ENCODE measurements at regions not wholly inside any gene's neighbourhood (a gene's known extent, or its start where the extent isn't known, plus 50 kb on each side); places are given as distances from the start of the nearest gene placed in this dataset.

DNA sequence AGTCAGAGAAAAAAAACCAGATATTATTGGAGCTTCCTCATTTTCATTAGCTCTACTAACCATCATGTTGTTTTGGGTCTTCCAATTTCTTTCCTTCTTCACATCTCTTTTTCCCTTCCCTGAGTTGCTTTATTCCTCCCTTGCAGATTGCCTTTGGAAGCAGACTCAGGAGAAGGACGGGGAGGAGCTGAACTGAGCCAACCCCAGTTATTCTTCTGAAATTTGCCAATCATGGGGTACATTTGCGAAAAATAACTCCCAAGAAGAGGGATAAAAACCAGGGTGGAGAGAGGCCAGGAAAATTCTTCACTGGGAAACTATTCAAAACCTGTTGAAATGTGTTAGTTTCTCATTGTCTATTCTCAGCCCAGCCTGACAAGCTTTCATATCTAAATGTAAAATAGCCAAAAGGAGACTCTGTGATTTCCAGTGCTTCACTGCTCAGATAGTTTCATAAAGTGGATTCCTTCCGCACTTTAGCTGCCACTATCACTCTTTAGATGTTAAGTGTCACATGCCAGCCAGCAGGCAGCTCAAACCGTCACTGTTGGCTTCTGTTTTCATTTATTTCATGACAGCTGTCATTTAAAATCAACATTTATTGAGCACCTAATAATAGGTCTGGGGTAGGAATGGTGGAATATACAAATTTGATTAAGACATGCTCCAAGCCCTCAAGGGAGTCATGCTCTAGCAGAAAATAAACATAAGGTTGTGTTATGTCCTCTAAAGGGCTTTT lies 204.5 kb downstream of the SREK1 start (continued):
- no peak for TF ChIP-seq NR2F2 (IDR thresholded peaks at IDR 0.05)

DNA sequence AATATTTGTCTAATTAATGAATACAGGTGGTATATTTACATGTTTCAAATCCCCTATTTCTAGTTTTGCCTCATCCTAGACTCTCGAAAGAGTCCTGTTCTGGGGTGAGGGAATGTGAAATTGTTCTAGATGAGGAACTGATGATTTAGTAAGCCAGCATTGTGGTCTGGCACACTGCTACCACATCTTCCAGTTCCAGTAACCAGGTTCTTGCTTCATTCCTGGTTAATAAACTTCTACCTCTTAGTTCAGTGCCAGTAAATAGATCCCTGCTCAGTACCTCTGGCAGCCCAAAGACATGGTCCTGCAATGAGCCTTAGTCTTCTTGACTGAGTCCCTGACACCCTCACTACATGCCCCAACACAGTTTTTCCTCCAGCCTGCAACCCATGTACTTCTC lies 207.7 kb downstream of the SREK1 start:
- 79% methylated on average over 1 of the region's 1 CpG for WGBS
- Histone ChIP-seq H3K27ac (ENCODE audit: low read depth in 1 of 2, low read length in 2 of 2) (no peak overlapping the region), H3K9ac (ENCODE audit: low read depth in 1 of 2, low read length in 2 of 2) (no peak overlapping the region), H3K4me1 (ENCODE audit: control insufficient read depth in 4 of 4, insufficient read depth in 4 of 4, low read length in 3 of 4) (no peaks in the 10 kb centered on the region), H3K36me3 (ENCODE audit: control insufficient read depth in 4 of 4, insufficient read depth in 3 of 4, low read depth in 1 of 4, low read length in 3 of 4) (no peaks in the 10 kb centered on the region), H3K27me3 (ENCODE audit: control insufficient read depth in 4 of 4, insufficient read depth in 4 of 4, low read length in 3 of 4) (peaks cover 0 to 4% (median 0%) of the 10 kb centered on the region in 4 donors), H3K4me3 (ENCODE audit: low read depth in 1 of 3, low read length in 3 of 3) (no peak overlapping the region), H3K9me3 (ENCODE audit: control insufficient read depth in 4 of 4, low read length in 3 of 4) (no peaks in the 10 kb centered on the region)
- TF ChIP-seq YY1 (IDR thresholded peaks at IDR 0.05) (no peak), TAF1 (conservative IDR thresholded peaks at IDR 0.05) (no peak), RAD21 (IDR thresholded peaks at IDR 0.05) (no peak), NR2F2 (IDR thresholded peaks at IDR 0.05) (no peak), REST (IDR thresholded peaks at IDR 0.05) (no peak), HNF4A (conservative IDR thresholded peaks at IDR 0.05) (no peak), FOXA1 (IDR thresholded peaks at IDR 0.05) (no peak), GABPA (IDR thresholded peaks at IDR 0.05 in 1 of 2, conservative IDR thresholded peaks at IDR 0.05 in 1 of 2) (no peak), CTCF (IDR thresholded peaks at IDR 0.05; ENCODE audit: low read depth, low read length, missing input control) (no peak), HNF4G (IDR thresholded peaks at IDR 0.05) (no peak), EGR1 (IDR thresholded peaks at IDR 0.05; ENCODE audit: low read depth in 2 of 2) (no peak)
- TF ChIP-seq, protein P1, sequence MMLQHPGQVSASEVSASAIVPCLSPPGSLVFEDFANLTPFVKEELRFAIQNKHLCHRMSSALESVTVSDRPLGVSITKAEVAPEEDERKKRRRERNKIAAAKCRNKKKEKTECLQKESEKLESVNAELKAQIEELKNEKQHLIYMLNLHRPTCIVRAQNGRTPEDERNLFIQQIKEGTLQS (IDR thresholded peaks at IDR 0.05), result no peak
- TF ChIP-seq, protein P2, sequence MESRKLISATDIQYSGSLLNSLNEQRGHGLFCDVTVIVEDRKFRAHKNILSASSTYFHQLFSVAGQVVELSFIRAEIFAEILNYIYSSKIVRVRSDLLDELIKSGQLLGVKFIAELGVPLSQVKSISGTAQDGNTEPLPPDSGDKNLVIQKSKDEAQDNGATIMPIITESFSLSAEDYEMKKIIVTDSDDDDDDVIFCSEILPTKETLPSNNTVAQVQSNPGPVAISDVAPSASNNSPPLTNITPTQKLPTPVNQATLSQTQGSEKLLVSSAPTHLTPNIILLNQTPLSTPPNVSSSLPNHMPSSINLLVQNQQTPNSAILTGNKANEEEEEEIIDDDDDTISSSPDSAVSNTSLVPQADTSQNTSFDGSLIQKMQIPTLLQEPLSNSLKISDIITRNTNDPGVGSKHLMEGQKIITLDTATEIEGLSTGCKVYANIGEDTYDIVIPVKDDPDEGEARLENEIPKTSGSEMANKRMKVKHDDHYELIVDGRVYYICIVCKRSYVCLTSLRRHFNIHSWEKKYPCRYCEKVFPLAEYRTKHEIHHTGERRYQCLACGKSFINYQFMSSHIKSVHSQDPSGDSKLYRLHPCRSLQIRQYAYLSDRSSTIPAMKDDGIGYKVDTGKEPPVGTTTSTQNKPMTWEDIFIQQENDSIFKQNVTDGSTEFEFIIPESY (IDR thresholded peaks at IDR 0.05), result no peak
- no peak for DNase-seq (ENCODE audit: low spot score)

Data from liver (tissue), 8 donors.